ENCODE measurements at regions not wholly inside any gene's neighbourhood (a gene's known extent, or its start where the extent isn't known, plus 50 kb on each side); places are given as distances from the start of the nearest gene placed in this dataset.
"Not testable (repeated sequence)": the region's sequence is repeated elsewhere in the genome, so short reads cannot be mapped to it uniquely, and the experiment has no call there.

DNA sequence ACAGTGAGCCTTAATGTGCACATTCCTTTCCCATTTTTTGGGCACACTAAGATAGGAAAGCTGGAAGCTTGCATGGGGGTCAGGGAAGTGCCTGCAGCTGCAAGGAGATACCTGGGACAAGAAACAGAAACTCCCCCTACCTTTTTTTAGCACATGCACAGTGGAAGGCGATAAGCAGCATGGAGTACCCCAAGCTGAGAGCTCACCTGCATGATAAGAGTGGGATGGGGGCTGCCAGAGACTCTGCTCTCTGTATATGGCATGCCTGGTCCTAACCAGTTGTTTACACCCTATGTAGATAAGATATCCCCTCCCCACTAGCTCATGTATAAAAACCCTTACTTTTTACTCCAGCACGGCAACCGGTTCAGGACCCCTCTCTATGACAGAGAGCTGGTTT, 135.9 kb downstream of the TENT5D start:
- Histone ChIP-seq H3K4me3 (ENCODE audit: control insufficient read depth in 1 of 2, extremely low read depth in 1 of 2, low read length in 1 of 2) (no peak overlapping the region), H3K27ac (ENCODE audit: low read length) (no peak overlapping the region), H3K4me1 (ENCODE audit: control insufficient read depth in 1 of 2, extremely low read depth in 1 of 2, insufficient read depth in 2 of 2, low read length in 2 of 2) (no peaks in the 10 kb centered on the region), H3K36me3 (ENCODE audit: control insufficient read depth in 2 of 2, extremely low read depth in 1 of 2, insufficient read depth in 1 of 2, low read length in 1 of 2) (no peaks in the 10 kb centered on the region), H3K27me3 (replicated peaks in 1 of 2; ENCODE audit: control insufficient read depth in 2 of 2, extremely low read depth in 1 of 2, insufficient read depth in 2 of 2, low read length in 1 of 2) (no peaks in the 10 kb centered on the region), H3K9me3 (no peaks in the 10 kb centered on the region)
- Mint-ChIP-seq H3K27ac (no peak overlapping the region), H3K9me3 (peaks cover 0 to 3% (median 0%) of the 10 kb centered on the region in 3 donors), H3K4me1 (no peaks in the 10 kb centered on the region), H3K27me3 (peaks cover 1 to 12% of the 10 kb centered on the region in 2 donors), H3K4me3 (no peak overlapping the region), H3K36me3 (no peaks in the 10 kb centered on the region)
- WGBS (ENCODE audit: insufficient coverage) = no CpG with 5 or more reads among the region's 3 CpGs
- POLR2A ChIA-PET = no interaction called here
- no peak for DNase-seq
- ATAC-seq (replicated peaks in 1 of 4) = no peak
- CTCF ChIA-PET = no interaction called here

DNA sequence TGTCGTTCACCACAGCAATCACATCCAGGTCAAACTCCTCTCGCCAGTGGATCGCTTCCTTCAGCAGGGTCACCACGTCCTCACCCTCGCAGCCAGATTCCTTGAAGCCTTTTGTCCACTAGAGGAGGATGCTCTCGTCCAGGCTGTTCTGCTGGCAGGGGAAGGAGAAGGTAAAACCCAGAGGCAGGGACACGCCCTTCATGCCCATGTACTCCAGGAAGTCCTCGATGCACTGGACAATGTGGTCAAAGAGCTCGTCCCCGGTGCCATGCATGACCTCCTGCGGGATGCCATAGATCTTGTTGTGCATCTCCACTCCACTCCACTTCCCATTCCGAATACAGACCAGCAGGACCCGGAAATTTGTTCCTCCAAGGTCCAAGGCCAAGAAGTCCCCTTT, 152.4 kb downstream of the TENT5D start:
- no peak overlapping the region for H3K27ac Mint-ChIP-seq
- no peak for ATAC-seq (replicated peaks in 1 of 4)
- H3K4me1 Mint-ChIP-seq = no peaks in the 10 kb centered on the region
- peaks cover 2 to 11% of the 10 kb centered on the region in 2 donors for H3K27me3 Mint-ChIP-seq
- Histone ChIP-seq H3K27me3 (replicated peaks in 1 of 2; ENCODE audit: control insufficient read depth in 2 of 2, extremely low read depth in 1 of 2, insufficient read depth in 2 of 2, low read length in 1 of 2) (no peaks in the 10 kb centered on the region), H3K27ac (ENCODE audit: low read length) (no peak overlapping the region), H3K4me1 (ENCODE audit: control insufficient read depth in 1 of 2, extremely low read depth in 1 of 2, insufficient read depth in 2 of 2, low read length in 2 of 2) (no peaks in the 10 kb centered on the region), H3K4me3 (ENCODE audit: control insufficient read depth in 1 of 2, extremely low read depth in 1 of 2, low read length in 1 of 2) (no peak overlapping the region), H3K9me3 (no peaks in the 10 kb centered on the region), H3K36me3 (ENCODE audit: control insufficient read depth in 2 of 2, extremely low read depth in 1 of 2, insufficient read depth in 1 of 2, low read length in 1 of 2) (no peaks in the 10 kb centered on the region)
- no peaks in the 10 kb centered on the region for H3K9me3 Mint-ChIP-seq
- no peaks in the 10 kb centered on the region for H3K36me3 Mint-ChIP-seq
- DNase-seq = no peak
- CTCF ChIA-PET = no interaction called here
- 33% methylated on average over 1 of the region's 13 CpGs for WGBS (ENCODE audit: insufficient coverage)
- H3K4me3 Mint-ChIP-seq = no peak overlapping the region
- POLR2A ChIA-PET = no interaction called here

DNA sequence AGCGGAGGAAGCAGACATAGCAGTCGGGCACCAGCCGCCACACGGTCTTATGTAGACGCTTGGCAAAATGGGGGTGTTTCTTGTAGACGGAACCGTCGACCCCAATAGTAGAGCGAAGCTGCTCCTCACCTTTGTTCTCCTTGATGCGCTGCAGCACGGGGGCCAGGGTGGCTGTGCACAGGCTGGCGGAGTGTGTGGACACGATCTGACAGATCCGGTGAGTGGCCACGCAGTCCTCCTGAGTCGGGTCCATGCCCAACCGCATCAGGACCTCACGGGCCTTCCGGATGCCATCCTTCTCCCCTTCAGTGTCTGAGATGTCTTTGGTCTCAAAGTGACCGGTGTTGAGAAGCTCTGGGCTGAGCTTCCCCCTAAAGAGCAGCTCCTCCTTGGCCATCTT, 153.0 kb downstream of the TENT5D start:
- Histone ChIP-seq H3K27ac (ENCODE audit: low read length) (no peak overlapping the region), H3K27me3 (replicated peaks in 1 of 2; ENCODE audit: control insufficient read depth in 2 of 2, extremely low read depth in 1 of 2, insufficient read depth in 2 of 2, low read length in 1 of 2) (no peaks in the 10 kb centered on the region), H3K36me3 (ENCODE audit: control insufficient read depth in 2 of 2, extremely low read depth in 1 of 2, insufficient read depth in 1 of 2, low read length in 1 of 2) (no peaks in the 10 kb centered on the region), H3K4me1 (ENCODE audit: control insufficient read depth in 1 of 2, extremely low read depth in 1 of 2, insufficient read depth in 2 of 2, low read length in 2 of 2) (no peaks in the 10 kb centered on the region), H3K4me3 (ENCODE audit: control insufficient read depth in 1 of 2, extremely low read depth in 1 of 2, low read length in 1 of 2) (no peak overlapping the region), H3K9me3 (no peaks in the 10 kb centered on the region)
- ATAC-seq (replicated peaks in 1 of 4) (no peak), DNase-seq (no peak)
- no peaks in the 10 kb centered on the region for H3K36me3 Mint-ChIP-seq
- no peak overlapping the region for H3K4me3 Mint-ChIP-seq
- ChIA-PET CTCF (no interaction called here), POLR2A (no interaction called here)
- 96% methylated on average over 16 of the region's 20 CpGs for WGBS (ENCODE audit: insufficient coverage)
- H3K27ac Mint-ChIP-seq = no peak overlapping the region
- peaks cover 2 to 10% of the 10 kb centered on the region in 2 donors for H3K27me3 Mint-ChIP-seq
- H3K9me3 Mint-ChIP-seq = no peaks in the 10 kb centered on the region
- no peaks in the 10 kb centered on the region for H3K4me1 Mint-ChIP-seq

DNA sequence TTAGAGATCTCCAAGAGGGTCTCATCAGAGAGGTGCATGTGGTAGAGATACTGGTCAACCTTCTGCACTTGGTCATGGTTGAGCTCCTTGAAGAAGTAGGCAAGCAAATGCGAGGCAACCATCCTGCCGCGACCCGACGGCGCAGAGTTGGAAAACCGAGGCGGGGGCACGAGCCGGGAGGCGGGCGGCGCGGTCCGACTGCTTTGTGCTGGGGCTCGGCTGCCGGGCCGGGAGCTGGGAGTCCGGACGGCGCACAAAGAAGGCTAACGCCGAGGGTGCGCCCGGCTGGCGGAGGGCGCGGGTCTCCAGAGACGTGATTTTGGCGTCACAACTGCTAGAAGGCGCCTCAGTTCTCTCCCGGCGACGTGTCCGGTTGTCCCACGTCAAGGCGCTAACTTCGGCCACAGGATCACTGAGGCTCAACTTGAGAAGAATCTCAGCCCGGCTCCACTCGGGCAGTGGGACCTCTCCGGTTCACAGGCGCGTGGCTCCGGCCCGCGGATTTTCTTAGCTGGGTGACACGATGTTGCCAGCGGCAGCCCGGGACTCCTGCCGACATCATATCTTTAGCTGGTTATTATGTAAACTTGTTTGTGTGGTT, 154.3 kb downstream of the TENT5D start:
- CTCF ChIA-PET; DNase-seq; H3K4me3 Mint-ChIP-seq; H3K27me3 ChIP-seq (replicated peaks in 1 of 2; ENCODE audit: control insufficient read depth in 2 of 2, extremely low read depth in 1 of 2, insufficient read depth in 2 of 2, low read length in 1 of 2); H3K9me3 Mint-ChIP-seq; H3K4me1 ChIP-seq (ENCODE audit: control insufficient read depth in 1 of 2, extremely low read depth in 1 of 2, insufficient read depth in 2 of 2, low read length in 2 of 2); POLR2A ChIA-PET; H3K27ac ChIP-seq (ENCODE audit: low read length); H3K9me3 ChIP-seq; H3K4me3 ChIP-seq (ENCODE audit: control insufficient read depth in 1 of 2, extremely low read depth in 1 of 2, low read length in 1 of 2); H3K27ac Mint-ChIP-seq; H3K27me3 Mint-ChIP-seq; H3K36me3 Mint-ChIP-seq; ATAC-seq (replicated peaks in 1 of 4); H3K36me3 ChIP-seq (ENCODE audit: control insufficient read depth in 2 of 2, extremely low read depth in 1 of 2, insufficient read depth in 1 of 2, low read length in 1 of 2); H3K4me1 Mint-ChIP-seq: not testable (repeated sequence)
- 91% methylated on average over 30 of the region's 50 CpGs for WGBS (ENCODE audit: insufficient coverage)

DNA sequence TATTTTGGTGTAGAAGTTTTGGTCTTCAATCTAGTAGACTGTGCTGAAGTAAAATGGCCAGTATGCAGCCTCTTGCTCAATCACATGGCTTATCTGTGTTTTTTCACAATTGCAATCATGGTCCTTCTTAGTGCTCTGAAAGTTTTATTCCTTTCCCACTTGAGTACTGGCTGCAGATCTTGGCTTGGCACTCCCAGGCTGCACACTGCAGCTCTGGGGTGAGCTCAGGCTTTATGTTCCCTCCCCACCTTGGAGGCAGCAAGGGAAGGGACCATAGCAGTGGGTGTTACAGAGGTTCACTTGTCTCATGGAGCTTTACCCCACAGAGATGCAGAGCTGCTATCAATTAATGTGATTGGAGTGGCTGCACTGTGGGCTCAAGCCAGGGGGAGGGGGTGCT, 156.0 kb downstream of the TENT5D start:
- no peaks in the 10 kb centered on the region for H3K27me3 ChIP-seq (replicated peaks in 1 of 2; ENCODE audit: control insufficient read depth in 2 of 2, extremely low read depth in 1 of 2, insufficient read depth in 2 of 2, low read length in 1 of 2)
- H3K4me1 ChIP-seq (ENCODE audit: control insufficient read depth in 1 of 2, extremely low read depth in 1 of 2, insufficient read depth in 2 of 2, low read length in 2 of 2) = no peaks in the 10 kb centered on the region
- H3K4me3 ChIP-seq (ENCODE audit: control insufficient read depth in 1 of 2, extremely low read depth in 1 of 2, low read length in 1 of 2) = no peak overlapping the region
- Mint-ChIP-seq H3K36me3 (no peaks in the 10 kb centered on the region), H3K9me3 (no peaks in the 10 kb centered on the region), H3K4me3 (no peak overlapping the region), H3K27me3 (peaks cover 0 to 4% of the 10 kb centered on the region in 2 donors), H3K27ac (no peak overlapping the region), H3K4me1 (no peaks in the 10 kb centered on the region)
- no peaks in the 10 kb centered on the region for H3K9me3 ChIP-seq
- H3K36me3 ChIP-seq (ENCODE audit: control insufficient read depth in 2 of 2, extremely low read depth in 1 of 2, insufficient read depth in 1 of 2, low read length in 1 of 2) = no peaks in the 10 kb centered on the region
- ATAC-seq (replicated peaks in 1 of 4) = no peak
- no peak overlapping the region for H3K27ac ChIP-seq (ENCODE audit: low read length)
- ChIA-PET POLR2A (interaction anchor here in 1 of 2 donors (1.0 kb wide), 1 partner anchor 99 kb away, joined by 5 read pairs; no protein-coding TSS in a partner anchor), CTCF (no interaction called here)
- DNase-seq = no peak

DNA sequence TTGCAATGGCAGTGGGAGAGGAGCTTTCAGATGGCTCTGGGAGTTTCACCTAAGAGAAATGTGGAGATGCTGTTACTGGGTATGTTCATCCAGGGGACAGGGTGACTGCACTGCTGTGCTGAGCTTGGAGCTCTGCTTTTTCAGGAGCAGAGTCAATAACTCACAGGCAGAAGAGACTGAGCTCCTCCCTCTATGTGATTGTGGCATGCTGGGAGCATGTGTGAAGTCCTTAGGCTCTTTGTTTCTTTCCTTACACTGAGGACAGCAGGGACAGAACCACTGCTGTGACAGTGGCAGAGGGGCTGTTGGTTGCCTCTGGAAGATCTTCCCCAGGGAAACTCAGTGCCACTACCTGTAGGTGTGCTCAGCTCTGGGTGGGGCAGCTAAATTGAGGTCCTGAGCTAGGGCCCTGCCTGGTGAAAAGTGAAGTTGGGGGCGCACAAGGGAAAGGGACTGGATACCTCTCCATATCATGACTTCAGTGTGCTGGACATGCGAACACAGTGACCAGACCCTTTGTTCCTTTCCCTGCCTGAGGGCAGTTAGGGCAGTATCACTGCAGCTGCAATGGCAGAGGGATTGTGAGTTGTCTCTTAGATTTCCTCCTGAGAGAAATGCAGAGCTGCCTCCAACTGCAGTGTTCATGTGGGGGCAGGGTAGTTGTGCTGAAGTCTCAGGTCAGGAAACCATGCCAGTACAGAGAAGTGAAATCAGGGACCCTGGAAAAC, 156.7 kb downstream of the TENT5D start:
- Mint-ChIP-seq H3K4me3 (no peak overlapping the region), H3K27me3 (peaks cover 0 to 3% of the 10 kb centered on the region in 2 donors), H3K36me3 (no peaks in the 10 kb centered on the region), H3K4me1 (no peaks in the 10 kb centered on the region), H3K27ac (no peak overlapping the region), H3K9me3 (no peaks in the 10 kb centered on the region)
- POLR2A ChIA-PET = interaction anchor here in 1 of 2 donors (1.0 kb wide), 1 partner anchor 98 kb away, joined by 5 read pairs; no protein-coding TSS in a partner anchor
- no peaks in the 10 kb centered on the region for H3K27me3 ChIP-seq (replicated peaks in 1 of 2; ENCODE audit: control insufficient read depth in 2 of 2, extremely low read depth in 1 of 2, insufficient read depth in 2 of 2, low read length in 1 of 2)
- H3K9me3 ChIP-seq = no peaks in the 10 kb centered on the region
- H3K36me3 ChIP-seq (ENCODE audit: control insufficient read depth in 2 of 2, extremely low read depth in 1 of 2, insufficient read depth in 1 of 2, low read length in 1 of 2) = no peaks in the 10 kb centered on the region
- no peak overlapping the region for H3K27ac ChIP-seq (ENCODE audit: low read length)
- no peaks in the 10 kb centered on the region for H3K4me1 ChIP-seq (ENCODE audit: control insufficient read depth in 1 of 2, extremely low read depth in 1 of 2, insufficient read depth in 2 of 2, low read length in 2 of 2)
- ATAC-seq (replicated peaks in 1 of 4) (no peak), DNase-seq (no peak)
- CTCF ChIA-PET = no interaction called here
- WGBS (ENCODE audit: insufficient coverage) = no CpG with 5 or more reads among the region's 2 CpGs
- no peak overlapping the region for H3K4me3 ChIP-seq (ENCODE audit: control insufficient read depth in 1 of 2, extremely low read depth in 1 of 2, low read length in 1 of 2)
